Erythroblast (primary cell): ENCODE measurements at regions not wholly inside any gene's neighbourhood (a gene's known extent, or its start where the extent isn't known, plus 50 kb on each side); places are given as distances from the start of the nearest gene placed in this dataset.

Experiments
- GATA1 ChIP-seq: IDR thresholded peaks from 2 replicates; pipeline ENCODE4 v1.6.1; 2011; ENCODE audit warnings: low read depth, mild to moderate bottlenecking, control low read depth, low read length, moderate library complexity
- POLR2A ChIP-seq: IDR thresholded peaks from 2 replicates; pipeline ENCODE4 v1.6.1; 2011; ENCODE audit warnings: mild to moderate bottlenecking, low read length

DNA sequence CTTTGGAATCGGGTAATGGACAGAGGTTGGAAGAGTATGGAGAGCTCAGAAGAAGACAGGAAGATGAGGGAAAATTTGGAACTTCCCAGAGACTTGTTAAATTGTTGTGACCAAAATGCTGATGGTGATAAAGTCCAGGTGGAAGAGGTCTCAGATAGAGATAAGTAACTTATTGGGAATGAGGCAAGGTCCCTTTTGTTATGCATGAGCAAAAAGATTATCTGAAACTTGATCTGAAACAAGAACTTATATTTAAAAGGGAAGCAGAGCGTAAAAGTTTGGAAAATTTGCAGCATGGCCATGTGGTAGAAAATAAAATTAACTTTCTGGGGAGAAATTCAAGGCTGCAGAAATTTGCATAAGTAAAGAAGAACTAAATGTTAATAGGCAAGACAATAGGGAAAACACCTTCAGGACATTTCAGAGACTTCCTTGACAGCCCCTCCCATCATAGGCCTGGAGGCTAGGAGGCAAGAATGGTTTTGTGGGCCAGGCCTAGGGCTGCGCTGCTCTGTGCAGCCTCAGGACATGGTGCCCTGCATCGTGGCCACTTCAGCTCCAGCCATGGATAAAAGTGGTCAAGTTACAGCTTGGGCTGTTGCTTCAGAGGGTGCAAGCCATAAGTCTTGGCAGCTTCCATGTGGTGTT, 425.7 kb upstream of the PRICKLE1 start:
- TF ChIP-seq POLR2A: no peak
- TF ChIP-seq GATA1: no peak
